Stimulated activated effector memory CD8-positive, alpha-beta T cell treated with anti-CD3 and anti-CD28 coated beads, Interleukin-12 subunit alpha, Interleukin-12 subunit beta, amount 100 ng/mL, for 72 hours (primary cell): ENCODE measurements at regions not wholly inside any gene's neighbourhood (a gene's known extent, or its start where the extent isn't known, plus 50 kb on each side); places are given as distances from the start of the nearest gene placed in this dataset.
A peak's percentile ranks its signal among the peaks of the same experiment; 100 is the strongest.

Experiments used
- ATAC-seq: fragments of 150-1000 bp; cut with Tn5 transposase; 2 replicates; pipeline ENCODE4 v1.10.0; 2021
- DNase-seq, 2 donors: peaks; one replicate each; pipeline ENCODE4 v3.0.0; 2021 to 2022; ENCODE audit warnings: low spot score in 2 of 2
- H3K27ac Mint-ChIP-seq: one replicate; pipeline ENCODE4 v1.8.0; 2022; ENCODE audit warnings: mild to moderate bottlenecking, mixed read lengths
- H3K36me3 Mint-ChIP-seq: one replicate; pipeline ENCODE4 v1.8.0; 2022; ENCODE audit warnings: mild to moderate bottlenecking, mixed read lengths
- H3K4me1 Mint-ChIP-seq: one replicate; pipeline ENCODE4 v1.8.0; 2022; ENCODE audit warnings: mixed read lengths
- H3K4me3 Mint-ChIP-seq: one replicate; pipeline ENCODE4 v1.8.0; 2022; ENCODE audit warnings: mild to moderate bottlenecking, mixed read lengths
- H3K9me3 Mint-ChIP-seq: one replicate; pipeline ENCODE4 v1.8.0; 2022; ENCODE audit warnings: mixed read lengths

DNA sequence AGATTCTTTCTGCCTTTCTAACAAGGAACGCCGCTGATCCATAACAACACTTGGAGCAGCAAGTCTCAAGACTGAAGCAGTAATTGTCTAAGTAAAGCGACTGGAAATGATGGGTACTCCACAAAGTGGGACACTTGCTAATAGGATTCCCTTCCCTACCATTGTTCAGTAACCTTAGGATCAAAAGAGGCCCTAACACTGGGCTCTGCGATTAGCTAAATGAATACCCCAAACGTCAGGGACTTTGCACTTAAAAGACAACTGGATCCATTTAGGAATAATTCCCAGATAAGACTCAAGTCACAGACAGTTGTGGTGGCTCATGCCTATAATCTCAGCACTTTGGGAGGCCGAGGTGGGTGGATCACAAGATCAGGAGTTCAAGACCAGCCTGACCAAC, 221.9 kb upstream of the FGGY start:
- no peak overlapping the region for H3K4me3 Mint-ChIP-seq
- H3K4me1 Mint-ChIP-seq: peaks cover 48% of the 10 kb centered on the region
- H3K36me3 Mint-ChIP-seq: no peaks in the 10 kb centered on the region
- ATAC-seq (no peak), DNase-seq (no peak)
- peaks cover 3% of the 10 kb centered on the region for H3K9me3 Mint-ChIP-seq
- H3K27ac Mint-ChIP-seq: no peak overlapping the region

DNA sequence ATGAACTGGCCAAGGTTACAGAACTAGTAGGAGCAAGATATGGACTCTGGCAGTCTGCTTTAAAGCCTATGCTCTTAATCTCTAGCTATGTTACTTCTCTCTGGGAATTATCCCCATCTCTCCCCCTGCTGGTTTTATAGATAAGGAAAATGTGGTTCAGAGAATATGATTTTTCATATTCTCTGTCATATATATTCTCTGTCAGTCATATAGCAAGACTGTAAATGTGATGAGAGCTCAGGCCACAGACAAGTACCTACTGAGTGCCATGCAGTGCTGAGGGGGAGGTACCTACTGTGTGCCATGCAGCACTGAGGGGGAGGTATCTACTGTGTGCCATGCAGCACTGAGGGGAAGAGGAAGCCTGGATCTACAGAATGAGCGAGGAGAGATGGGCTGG, 220.3 kb upstream of the FGGY start:
- no peaks in the 10 kb centered on the region for H3K36me3 Mint-ChIP-seq
- peaks cover 40% of the 10 kb centered on the region for H3K4me1 Mint-ChIP-seq
- H3K9me3 Mint-ChIP-seq: peaks cover 3% of the 10 kb centered on the region
- no peak overlapping the region for H3K4me3 Mint-ChIP-seq
- DNase-seq (no peak), ATAC-seq (no peak)
- H3K27ac Mint-ChIP-seq: peak overlapping the region; percentile 9

DNA sequence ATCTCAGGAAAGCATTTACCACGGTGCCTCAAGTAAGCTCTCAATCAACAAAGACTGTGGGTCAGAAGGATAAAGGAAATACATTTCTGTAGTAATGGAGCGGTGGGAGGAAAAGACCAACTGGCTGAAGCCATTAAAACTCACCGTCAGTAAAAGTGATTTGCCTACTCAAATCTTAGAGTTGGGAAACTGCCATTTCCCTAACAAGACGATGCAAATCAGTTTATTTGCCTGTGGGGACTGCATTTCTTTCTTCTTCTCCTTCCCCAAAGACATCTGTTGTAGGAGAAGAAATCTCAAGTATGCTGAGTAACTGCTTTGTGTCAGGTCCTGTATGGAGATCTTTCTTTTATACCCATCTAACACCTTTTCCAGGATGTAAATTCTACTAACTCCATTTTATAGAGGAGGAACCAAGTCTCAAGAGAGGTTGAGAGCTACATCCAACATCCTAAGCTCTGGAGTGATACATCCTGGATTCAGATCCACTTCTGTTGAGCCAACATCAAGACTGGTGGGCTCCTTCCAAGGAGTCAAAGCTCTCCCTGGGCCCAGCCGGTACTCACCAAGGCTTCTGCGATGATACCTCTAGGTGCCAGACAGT, 219.3 kb upstream of the FGGY start:
- no peak overlapping the region for H3K27ac Mint-ChIP-seq
- ATAC-seq: no peak
- peaks cover 31% of the 10 kb centered on the region for H3K4me1 Mint-ChIP-seq
- no peak for DNase-seq
- H3K9me3 Mint-ChIP-seq: no peaks in the 10 kb centered on the region
- no peak overlapping the region for H3K4me3 Mint-ChIP-seq
- H3K36me3 Mint-ChIP-seq: no peaks in the 10 kb centered on the region

DNA sequence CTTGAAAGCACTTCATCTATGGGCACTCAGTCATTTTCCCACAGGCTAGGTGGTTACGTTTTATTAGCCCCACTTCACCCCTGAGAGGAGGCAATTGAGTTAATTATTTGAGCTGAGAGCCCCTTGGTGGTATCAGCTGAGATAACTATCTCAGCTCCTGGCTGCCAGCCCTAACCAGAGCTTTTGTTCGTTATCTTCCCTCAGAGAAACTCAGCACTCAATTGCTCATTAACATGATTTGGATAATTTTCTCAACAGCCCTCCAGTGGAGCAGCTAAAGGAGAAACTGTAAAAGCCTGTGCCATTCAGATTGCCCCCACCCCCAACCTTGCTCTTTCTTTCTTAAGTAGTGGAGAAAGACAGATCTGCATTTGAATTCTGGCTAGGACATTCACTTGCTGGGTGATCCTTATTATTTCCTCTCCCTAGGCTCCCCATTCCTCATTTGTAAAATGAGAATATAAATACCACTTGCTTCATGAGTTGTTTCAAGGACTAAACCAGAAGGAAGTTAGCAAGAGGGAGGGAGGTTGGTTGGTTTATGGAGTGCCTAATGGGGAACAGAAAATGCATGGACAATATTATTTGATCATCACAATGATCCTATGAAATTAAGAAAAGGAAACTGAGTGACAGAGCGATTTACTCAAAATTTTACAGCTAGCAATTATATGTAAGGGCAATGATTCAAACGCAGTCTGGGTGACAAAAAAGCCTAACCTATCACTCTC, 218.7 kb upstream of the FGGY start:
- H3K27ac Mint-ChIP-seq: no peak overlapping the region
- H3K4me1 Mint-ChIP-seq: peaks cover 27% of the 10 kb centered on the region
- H3K36me3 Mint-ChIP-seq: no peaks in the 10 kb centered on the region
- H3K9me3 Mint-ChIP-seq: no peaks in the 10 kb centered on the region
- no peak for ATAC-seq
- H3K4me3 Mint-ChIP-seq: no peak overlapping the region
- no peak for DNase-seq

- Mint-ChIP-seq H3K36me3 (no peaks in the 10 kb centered on the region), H3K4me3 (no peak overlapping the region), H3K4me1 (peaks cover 27% of the 10 kb centered on the region), H3K9me3 (no peaks in the 10 kb centered on the region), H3K27ac (no peak overlapping the region)
- ATAC-seq (no peak), DNase-seq (no peak)
Observed at GRCh38 chr1:59078866-59079265, 218.0 kb upstream of the FGGY start.

- H3K4me1 Mint-ChIP-seq: peaks cover 34% of the 10 kb centered on the region
- no peak overlapping the region for H3K27ac Mint-ChIP-seq
- no peaks in the 10 kb centered on the region for H3K36me3 Mint-ChIP-seq
- H3K9me3 Mint-ChIP-seq: no peaks in the 10 kb centered on the region
- DNase-seq (no peak), ATAC-seq (peak; percentile 90)
- no peak overlapping the region for H3K4me3 Mint-ChIP-seq
Observed at GRCh38 chr1:59079434-59080140, 217.3 kb upstream of the FGGY start.

DNA sequence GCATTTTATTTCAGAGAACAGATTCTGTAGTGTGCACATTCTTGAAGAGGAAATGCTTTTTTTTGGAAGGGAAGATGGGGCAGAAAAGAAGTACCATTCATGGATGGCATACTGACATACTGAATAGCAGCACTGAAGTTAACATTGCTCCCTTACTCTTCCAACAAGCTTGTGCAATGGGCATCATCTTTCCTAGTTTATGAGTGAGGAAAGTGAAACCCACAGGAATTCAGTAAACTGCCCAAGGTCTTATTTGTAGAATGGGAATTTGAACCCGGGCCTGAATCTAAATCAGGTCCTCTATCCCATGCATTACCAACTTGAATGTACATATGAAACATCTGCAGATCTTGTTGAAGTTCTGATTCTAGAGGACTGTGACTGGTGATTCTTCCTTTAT, 215.7 kb upstream of the FGGY start:
- H3K9me3 Mint-ChIP-seq: no peaks in the 10 kb centered on the region
- ATAC-seq: no peak
- no peak for DNase-seq
- H3K27ac Mint-ChIP-seq: no peak overlapping the region
- H3K4me1 Mint-ChIP-seq: peaks cover 36% of the 10 kb centered on the region
- no peak overlapping the region for H3K4me3 Mint-ChIP-seq
- H3K36me3 Mint-ChIP-seq: no peaks in the 10 kb centered on the region

DNA sequence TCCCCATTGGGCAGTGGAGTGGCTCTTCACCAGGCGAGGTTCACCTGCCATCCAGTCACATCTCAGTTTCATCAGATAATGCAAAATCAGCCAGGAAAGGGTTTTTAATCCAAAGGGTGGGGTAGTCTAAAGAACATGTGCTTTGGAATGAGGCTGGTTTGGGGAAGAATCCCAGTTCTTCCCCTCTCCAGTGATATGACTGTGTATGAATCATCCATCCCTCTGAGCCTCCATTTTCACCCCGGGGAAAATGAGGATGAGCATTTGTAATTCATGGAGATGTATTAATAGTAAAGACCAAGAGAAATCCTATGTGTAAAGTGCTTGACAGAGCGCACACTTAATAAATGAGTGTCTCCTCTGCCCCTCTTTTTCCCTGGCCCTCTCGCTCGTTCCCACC, 215.1 kb upstream of the FGGY start:
- no peak for ATAC-seq
- no peak for DNase-seq
- Mint-ChIP-seq H3K27ac (no peak overlapping the region), H3K36me3 (no peaks in the 10 kb centered on the region), H3K4me3 (no peak overlapping the region), H3K9me3 (no peaks in the 10 kb centered on the region), H3K4me1 (peaks cover 36% of the 10 kb centered on the region)

- peak overlapping the region; percentile 84 for H3K27ac Mint-ChIP-seq
- H3K4me1 Mint-ChIP-seq: peaks cover 25% of the 10 kb centered on the region
- DNase-seq (peak in 1 of 2 donors; percentile 54), ATAC-seq (no peak)
- no peak overlapping the region for H3K4me3 Mint-ChIP-seq
- H3K36me3 Mint-ChIP-seq: no peaks in the 10 kb centered on the region
- H3K9me3 Mint-ChIP-seq: no peaks in the 10 kb centered on the region
Observed at GRCh38 chr1:59083946-59084865, 212.7 kb upstream of the FGGY start.

DNA sequence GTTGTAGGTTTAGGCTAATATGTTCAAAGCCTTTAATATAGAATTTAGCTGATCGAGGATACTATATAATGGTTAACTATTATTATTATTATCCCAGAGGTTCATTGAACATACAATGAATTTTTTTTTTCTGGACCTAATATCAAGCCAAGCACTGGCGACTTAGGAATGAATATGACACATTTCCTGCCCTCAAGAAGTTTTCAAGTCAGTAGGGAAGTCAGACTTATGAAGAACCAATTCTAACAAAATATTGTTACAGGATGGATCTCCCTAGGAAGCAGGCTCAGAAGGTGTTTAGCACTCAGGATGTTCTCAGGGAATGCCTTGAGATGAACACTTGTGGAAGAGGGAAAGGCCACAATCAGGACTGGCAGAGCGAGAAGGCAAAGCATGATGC, 211.8 kb upstream of the FGGY start:
- H3K4me1 Mint-ChIP-seq: peaks cover 16% of the 10 kb centered on the region
- no peak overlapping the region for H3K4me3 Mint-ChIP-seq
- no peaks in the 10 kb centered on the region for H3K36me3 Mint-ChIP-seq
- DNase-seq (no peak), ATAC-seq (no peak)
- H3K9me3 Mint-ChIP-seq: no peaks in the 10 kb centered on the region
- no peak overlapping the region for H3K27ac Mint-ChIP-seq

GRCh38 chr1:59089036-59089798, 207.7 kb upstream of the FGGY start:
- DNase-seq (no peak), ATAC-seq (no peak)
- Mint-ChIP-seq H3K36me3 (no peaks in the 10 kb centered on the region), H3K9me3 (no peaks in the 10 kb centered on the region), H3K27ac (no peak overlapping the region), H3K4me1 (peaks cover 6% of the 10 kb centered on the region), H3K4me3 (no peak overlapping the region)

DNA sequence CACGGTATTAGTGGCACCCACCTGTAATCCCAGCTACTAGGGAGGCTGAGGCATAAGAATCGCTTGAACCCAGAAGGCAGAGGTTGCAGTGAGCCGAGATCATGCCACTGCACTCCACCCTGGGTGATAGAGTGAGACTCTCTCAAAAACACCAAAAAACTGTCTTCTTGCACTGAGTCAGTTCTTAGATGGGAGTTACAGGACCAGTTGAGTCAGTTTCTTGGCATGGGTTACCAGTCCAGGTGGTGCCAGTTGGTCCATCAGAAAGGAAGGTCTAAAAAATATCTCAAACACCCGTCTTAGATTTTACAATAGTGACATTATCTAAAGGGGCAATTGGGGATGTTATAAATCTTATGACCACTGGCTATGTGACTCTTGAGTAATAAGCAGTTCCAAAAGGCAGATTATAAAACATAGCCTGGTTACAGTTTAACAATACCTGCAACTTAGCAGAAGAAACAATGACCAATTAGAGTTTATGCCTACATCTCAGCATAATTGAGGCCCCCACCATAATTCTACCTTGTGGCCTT, 206.9 kb upstream of the FGGY start:
- no peaks in the 10 kb centered on the region for H3K9me3 Mint-ChIP-seq

DNA sequence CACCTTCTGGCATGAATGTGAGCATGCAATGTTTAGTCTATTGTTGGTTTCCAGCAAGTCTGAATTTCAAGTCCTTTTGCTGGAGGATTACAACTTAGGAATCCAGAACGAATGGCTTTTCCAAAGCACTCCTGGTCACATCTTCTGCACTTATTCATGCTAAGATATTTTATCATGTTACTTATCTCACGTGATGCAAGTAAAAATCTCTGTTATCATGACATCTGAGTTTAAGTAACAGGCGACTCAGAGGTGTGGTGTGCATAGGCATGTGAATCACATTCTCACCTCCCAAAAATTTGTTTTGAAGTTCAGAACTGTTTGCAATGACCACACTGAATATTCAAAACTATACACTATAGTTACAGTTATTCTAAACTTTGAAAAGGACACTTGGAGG, 204.8 kb upstream of the FGGY start:
- Mint-ChIP-seq H3K27ac (no peak overlapping the region), H3K36me3 (no peaks in the 10 kb centered on the region), H3K4me3 (no peak overlapping the region), H3K9me3 (no peaks in the 10 kb centered on the region), H3K4me1 (no peaks in the 10 kb centered on the region)
- DNase-seq: no peak
- ATAC-seq: peak; percentile 60

More for the DNA sequence above, 206.9 kb upstream of the FGGY start:
- H3K36me3 Mint-ChIP-seq: no peaks in the 10 kb centered on the region
- H3K4me3 Mint-ChIP-seq: no peak overlapping the region
- ATAC-seq (no peak), DNase-seq (no peak)
- H3K27ac Mint-ChIP-seq: no peak overlapping the region
- no peaks in the 10 kb centered on the region for H3K4me1 Mint-ChIP-seq

- ATAC-seq: no peak
- no peak overlapping the region for H3K27ac Mint-ChIP-seq
- H3K4me1 Mint-ChIP-seq: no peaks in the 10 kb centered on the region
- no peaks in the 10 kb centered on the region for H3K36me3 Mint-ChIP-seq
- no peak for DNase-seq
- no peak overlapping the region for H3K4me3 Mint-ChIP-seq
- H3K9me3 Mint-ChIP-seq: no peaks in the 10 kb centered on the region
Observed at GRCh38 chr1:59094001-59094400, 202.9 kb upstream of the FGGY start.
